ENCODE measurements at regions not wholly inside any gene's neighbourhood (a gene's known extent, or its start where the extent isn't known, plus 50 kb on each side); places are given as distances from the start of the nearest gene placed in this dataset.

- DNase-seq (ENCODE audit: low read depth in 4 of 6, low spot score in 6 of 6): no peak
- H3K4me3 ChIP-seq (ENCODE audit: low read depth, low read length): no peak overlapping the region
- H3K4me1 ChIP-seq (ENCODE audit: control insufficient read depth, insufficient read depth, low read length): no peaks in the 10 kb centered on the region
- 80% methylated on average over 1 of the region's 1 CpG for WGBS (ENCODE audit: insufficient coverage)
- no peaks in the 10 kb centered on the region for H3K36me3 ChIP-seq (ENCODE audit: control insufficient read depth, insufficient read depth, low read length)
- H3K9me3 ChIP-seq (ENCODE audit: control insufficient read depth, insufficient read depth, low read length): no peaks in the 10 kb centered on the region
- H3K27me3 ChIP-seq (ENCODE audit: control insufficient read depth, insufficient read depth, low read length): no peaks in the 10 kb centered on the region
- H3K27ac ChIP-seq (ENCODE audit: low read depth, low read length): no peak overlapping the region
Measured at GRCh38 chr12:45596366-45596765, 133.1 kb upstream of the ARID2 start.

DNA sequence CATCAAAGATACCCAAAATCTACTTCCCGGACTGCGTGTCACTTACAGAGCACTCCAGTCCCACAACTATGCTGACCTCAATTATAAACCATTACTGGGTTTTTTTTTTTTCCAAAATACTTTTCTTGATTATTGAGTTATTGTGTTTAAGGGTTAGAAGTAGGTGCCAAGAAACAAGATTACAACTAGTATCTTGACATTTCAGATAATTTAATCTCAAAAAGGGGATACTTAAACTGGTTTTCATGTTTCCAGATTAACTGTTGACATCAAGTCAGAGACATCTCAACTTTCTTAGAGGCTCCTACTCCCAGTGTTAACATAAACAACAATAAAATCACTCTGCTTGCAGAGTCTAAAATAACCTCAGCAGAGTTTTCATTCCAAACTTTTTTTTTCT lies 131.2 kb upstream of the ARID2 start:
- no CpG with 5 or more reads among the region's 2 CpGs for WGBS (ENCODE audit: insufficient coverage)
- H3K4me3 ChIP-seq (ENCODE audit: low read depth, low read length): no peak overlapping the region
- H3K27ac ChIP-seq (ENCODE audit: low read depth, low read length): no peak overlapping the region
- H3K27me3 ChIP-seq (ENCODE audit: control insufficient read depth, insufficient read depth, low read length): no peaks in the 10 kb centered on the region
- DNase-seq (ENCODE audit: low read depth in 4 of 6, low spot score in 6 of 6): no peak
- no peaks in the 10 kb centered on the region for H3K4me1 ChIP-seq (ENCODE audit: control insufficient read depth, insufficient read depth, low read length)
- no peaks in the 10 kb centered on the region for H3K36me3 ChIP-seq (ENCODE audit: control insufficient read depth, insufficient read depth, low read length)
- no peaks in the 10 kb centered on the region for H3K9me3 ChIP-seq (ENCODE audit: control insufficient read depth, insufficient read depth, low read length)

GRCh38 chr12:45598761-45599160 lies 130.7 kb upstream of the ARID2 start:
- Histone ChIP-seq H3K9me3 (ENCODE audit: control insufficient read depth, insufficient read depth, low read length) (no peaks in the 10 kb centered on the region), H3K36me3 (ENCODE audit: control insufficient read depth, insufficient read depth, low read length) (no peaks in the 10 kb centered on the region), H3K4me1 (ENCODE audit: control insufficient read depth, insufficient read depth, low read length) (no peaks in the 10 kb centered on the region), H3K27ac (ENCODE audit: low read depth, low read length) (no peak overlapping the region), H3K27me3 (ENCODE audit: control insufficient read depth, insufficient read depth, low read length) (no peaks in the 10 kb centered on the region), H3K4me3 (ENCODE audit: low read depth, low read length) (no peak overlapping the region)
- no CpG with 5 or more reads among the region's 1 CpG for WGBS (ENCODE audit: insufficient coverage)
- DNase-seq (ENCODE audit: low read depth in 4 of 6, low spot score in 6 of 6): no peak

- no peak for DNase-seq (ENCODE audit: low read depth in 4 of 6, low spot score in 6 of 6)
- no peaks in the 10 kb centered on the region for H3K36me3 ChIP-seq (ENCODE audit: control insufficient read depth, insufficient read depth, low read length)
- no peak overlapping the region for H3K27ac ChIP-seq (ENCODE audit: low read depth, low read length)
- H3K4me1 ChIP-seq (ENCODE audit: control insufficient read depth, insufficient read depth, low read length): no peaks in the 10 kb centered on the region
- H3K4me3 ChIP-seq (ENCODE audit: low read depth, low read length): no peak overlapping the region
- no peaks in the 10 kb centered on the region for H3K27me3 ChIP-seq (ENCODE audit: control insufficient read depth, insufficient read depth, low read length)
- no peaks in the 10 kb centered on the region for H3K9me3 ChIP-seq (ENCODE audit: control insufficient read depth, insufficient read depth, low read length)
- 93% methylated on average over 2 of the region's 2 CpGs for WGBS (ENCODE audit: insufficient coverage)
Measured at GRCh38 chr12:45599196-45599595, 130.3 kb upstream of the ARID2 start.

- peaks cover 8% of the 10 kb centered on the region for H3K9me3 ChIP-seq (ENCODE audit: control insufficient read depth, insufficient read depth, low read length)
- no peaks in the 10 kb centered on the region for H3K4me1 ChIP-seq (ENCODE audit: control insufficient read depth, insufficient read depth, low read length)
- no peak for DNase-seq (ENCODE audit: low read depth in 4 of 6, low spot score in 6 of 6)
- H3K4me3 ChIP-seq (ENCODE audit: low read depth, low read length): no peak overlapping the region
- WGBS (ENCODE audit: insufficient coverage): no CpG with 5 or more reads among the region's 2 CpGs
- H3K36me3 ChIP-seq (ENCODE audit: control insufficient read depth, insufficient read depth, low read length): no peaks in the 10 kb centered on the region
- H3K27ac ChIP-seq (ENCODE audit: low read depth, low read length): no peak overlapping the region
- no peaks in the 10 kb centered on the region for H3K27me3 ChIP-seq (ENCODE audit: control insufficient read depth, insufficient read depth, low read length)
Measured at GRCh38 chr12:45601390-45601789, 128.1 kb upstream of the ARID2 start.

DNA sequence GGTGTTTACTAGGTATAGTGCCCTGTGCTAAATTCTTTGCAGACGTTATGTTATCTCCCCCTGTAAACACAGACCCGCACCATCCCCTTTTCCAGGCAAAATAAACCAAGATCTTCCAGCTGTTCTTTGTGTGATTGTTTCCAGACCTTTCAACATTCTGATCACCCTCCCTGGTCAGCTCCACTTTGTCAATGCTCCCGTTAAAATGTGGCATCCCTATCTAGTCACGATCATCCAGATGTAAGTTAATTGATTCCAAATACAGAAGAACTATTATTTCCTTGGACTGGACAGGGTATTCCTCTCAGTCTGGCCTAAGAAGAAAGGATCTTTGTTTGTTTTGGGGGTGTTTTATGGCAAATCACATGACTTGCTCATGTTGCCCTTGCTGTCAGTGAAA lies 127.6 kb upstream of the ARID2 start:
- H3K36me3 ChIP-seq (ENCODE audit: control insufficient read depth, insufficient read depth, low read length): no peaks in the 10 kb centered on the region
- no peak overlapping the region for H3K4me3 ChIP-seq (ENCODE audit: low read depth, low read length)
- no peaks in the 10 kb centered on the region for H3K4me1 ChIP-seq (ENCODE audit: control insufficient read depth, insufficient read depth, low read length)
- H3K27me3 ChIP-seq (ENCODE audit: control insufficient read depth, insufficient read depth, low read length): no peaks in the 10 kb centered on the region
- no peak overlapping the region for H3K27ac ChIP-seq (ENCODE audit: low read depth, low read length)
- DNase-seq (ENCODE audit: low read depth in 4 of 6, low spot score in 6 of 6): peak in 2 of 6 donors; percentile 2 to 34
- WGBS (ENCODE audit: insufficient coverage): 80% methylated on average over 1 of the region's 4 CpGs
- peaks cover 8% of the 10 kb centered on the region for H3K9me3 ChIP-seq (ENCODE audit: control insufficient read depth, insufficient read depth, low read length)

- Histone ChIP-seq H3K27me3 (ENCODE audit: control insufficient read depth, insufficient read depth, low read length) (no peaks in the 10 kb centered on the region), H3K4me1 (ENCODE audit: control insufficient read depth, insufficient read depth, low read length) (no peaks in the 10 kb centered on the region), H3K36me3 (ENCODE audit: control insufficient read depth, insufficient read depth, low read length) (no peaks in the 10 kb centered on the region), H3K9me3 (ENCODE audit: control insufficient read depth, insufficient read depth, low read length) (peaks cover 8% of the 10 kb centered on the region), H3K4me3 (ENCODE audit: low read depth, low read length) (no peak overlapping the region), H3K27ac (ENCODE audit: low read depth, low read length) (no peak overlapping the region)
- DNase-seq (ENCODE audit: low read depth in 4 of 6, low spot score in 6 of 6): no peak
- WGBS (ENCODE audit: insufficient coverage): no CpG with 5 or more reads among the region's 1 CpG
Measured at GRCh38 chr12:45605624-45606023, 123.9 kb upstream of the ARID2 start.

- DNase-seq (ENCODE audit: low read depth in 4 of 6, low spot score in 6 of 6): peak in 1 of 6 donors; percentile 4
- H3K9me3 ChIP-seq (ENCODE audit: control insufficient read depth, insufficient read depth, low read length): no peaks in the 10 kb centered on the region
- WGBS (ENCODE audit: insufficient coverage): 15% methylated on average over 15 of the region's 20 CpGs
- H3K27me3 ChIP-seq (ENCODE audit: control insufficient read depth, insufficient read depth, low read length): no peaks in the 10 kb centered on the region
- H3K27ac ChIP-seq (ENCODE audit: low read depth, low read length): no peak overlapping the region
- H3K4me3 ChIP-seq (ENCODE audit: low read depth, low read length): no peak overlapping the region
- no peaks in the 10 kb centered on the region for H3K4me1 ChIP-seq (ENCODE audit: control insufficient read depth, insufficient read depth, low read length)
- no peaks in the 10 kb centered on the region for H3K36me3 ChIP-seq (ENCODE audit: control insufficient read depth, insufficient read depth, low read length)
Measured at GRCh38 chr12:45611061-45611460, 118.4 kb upstream of the ARID2 start.

DNA sequence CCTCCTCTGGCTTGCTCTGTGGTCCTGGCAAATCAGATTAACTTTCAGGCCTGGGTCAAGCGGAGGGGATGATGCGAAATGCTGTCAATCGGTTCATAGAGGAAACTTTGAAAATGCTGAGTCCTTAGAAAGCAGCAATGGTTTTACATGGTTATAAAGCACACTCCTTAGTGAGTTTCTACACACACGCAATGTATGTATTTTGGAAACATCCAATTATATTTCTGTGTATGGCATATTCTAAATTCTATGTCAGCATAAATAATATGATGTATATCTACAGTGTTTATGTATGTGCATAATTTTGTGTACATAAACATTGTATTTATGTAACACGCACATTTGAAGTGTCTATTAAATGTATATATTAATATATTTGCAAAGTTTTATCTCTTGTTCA lies 118.0 kb upstream of the ARID2 start:
- WGBS (ENCODE audit: insufficient coverage): 67% methylated on average over 1 of the region's 5 CpGs
- H3K36me3 ChIP-seq (ENCODE audit: control insufficient read depth, insufficient read depth, low read length): no peaks in the 10 kb centered on the region
- H3K27me3 ChIP-seq (ENCODE audit: control insufficient read depth, insufficient read depth, low read length): no peaks in the 10 kb centered on the region
- DNase-seq (ENCODE audit: low read depth in 4 of 6, low spot score in 6 of 6): no peak
- H3K4me1 ChIP-seq (ENCODE audit: control insufficient read depth, insufficient read depth, low read length): no peaks in the 10 kb centered on the region
- H3K9me3 ChIP-seq (ENCODE audit: control insufficient read depth, insufficient read depth, low read length): no peaks in the 10 kb centered on the region
- H3K4me3 ChIP-seq (ENCODE audit: low read depth, low read length): no peak overlapping the region
- H3K27ac ChIP-seq (ENCODE audit: low read depth, low read length): no peak overlapping the region

DNA sequence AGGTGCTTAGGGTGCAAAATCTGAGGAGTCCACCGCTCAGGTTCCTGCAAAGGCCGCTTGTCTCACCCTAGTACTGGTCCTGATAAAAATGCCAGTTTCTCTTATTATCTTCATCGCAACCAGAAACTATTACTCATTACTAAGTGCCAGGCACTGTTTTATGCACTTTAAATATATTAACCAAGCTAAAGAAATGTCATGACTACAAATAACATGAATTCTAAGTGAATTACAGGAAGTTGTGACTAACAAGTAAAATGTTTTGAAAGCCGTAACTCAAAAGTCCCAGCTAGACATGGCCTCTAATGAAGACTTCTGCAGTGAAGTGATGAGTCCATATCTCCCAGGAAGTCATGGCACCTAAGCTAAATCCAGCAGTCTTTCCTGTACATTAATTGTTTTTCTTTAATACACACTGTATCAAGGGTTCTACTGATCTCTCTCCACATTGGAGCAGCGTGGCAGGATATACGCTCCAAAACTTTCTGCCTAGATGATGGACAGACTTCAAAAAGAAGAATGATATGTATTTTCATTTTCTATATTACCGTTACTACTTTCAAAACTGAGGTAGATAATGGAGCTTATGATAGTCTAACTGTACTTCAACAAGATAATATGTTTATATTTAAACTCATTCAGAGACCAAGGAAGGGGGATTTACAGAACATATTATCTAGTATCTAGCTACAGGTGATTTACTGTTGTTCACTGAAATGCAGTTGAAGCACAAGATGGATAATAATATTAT lies 117.3 kb upstream of the ARID2 start:
- Histone ChIP-seq H3K4me3 (ENCODE audit: low read depth, low read length) (no peak overlapping the region), H3K27ac (ENCODE audit: low read depth, low read length) (no peak overlapping the region), H3K4me1 (ENCODE audit: control insufficient read depth, insufficient read depth, low read length) (no peaks in the 10 kb centered on the region), H3K9me3 (ENCODE audit: control insufficient read depth, insufficient read depth, low read length) (no peaks in the 10 kb centered on the region), H3K27me3 (ENCODE audit: control insufficient read depth, insufficient read depth, low read length) (no peaks in the 10 kb centered on the region), H3K36me3 (ENCODE audit: control insufficient read depth, insufficient read depth, low read length) (no peaks in the 10 kb centered on the region)
- no peak for DNase-seq (ENCODE audit: low read depth in 4 of 6, low spot score in 6 of 6)
- 100% methylated on average over 1 of the region's 7 CpGs for WGBS (ENCODE audit: insufficient coverage)
